ENCODE measurements at regions not wholly inside any gene's neighbourhood (a gene's known extent, or its start where the extent isn't known, plus 50 kb on each side); places are given as distances from the start of the nearest gene placed in this dataset.

GRCh38 chr17:72030067-72030899 lies 90.5 kb upstream of the SOX9 start:
- TF ChIP-seq POLR2AphosphoS5 (IDR thresholded peaks at IDR 0.05; ENCODE audit: low read depth), result no peak
- TF ChIP-seq GABPA (IDR thresholded peaks at IDR 0.05; ENCODE audit: low read depth), result no peak
- TF ChIP-seq CTCF (IDR thresholded peaks at IDR 0.05; ENCODE audit: insufficient read depth, low read length), result no peak
- no peak for TF ChIP-seq REST (IDR thresholded peaks at IDR 0.05; ENCODE audit: insufficient replicate concordance, low read depth)
- no peak for TF ChIP-seq SPI1 (IDR thresholded peaks at IDR 0.05; ENCODE audit: borderline replicate concordance, low read depth)

Data from HL-60 (cell line).